Endothelial cell of hepatic sinusoid (primary cell): ENCODE measurements at regions not wholly inside any gene's neighbourhood (a gene's known extent, or its start where the extent isn't known, plus 50 kb on each side); places are given as distances from the start of the nearest gene placed in this dataset.

ENCODE experiments used
- in situ Hi-C: cut with HindIII; loops from 2 replicates; pipeline ENCODE4 v1.10.0; 2017; ENCODE audit warnings: low sequenced_read_pairs

GRCh38 chr12:63266988-63267387 is 116.0 kb upstream of the AVPR1A start:
- in situ Hi-C loops: no loop called here

- in situ Hi-C loops: loop anchor here (5.0 kb wide), 1 partner anchor 37 kb away; no protein-coding TSS in a partner anchor
Measured at GRCh38 chr12:63264629-63265028, 113.6 kb upstream of the AVPR1A start.

GRCh38 chr12:63250486-63250885 is 99.5 kb upstream of the AVPR1A start:
- in situ Hi-C loops: no loop called here

- in situ Hi-C loops: no loop called here
Measured at GRCh38 chr12:63238892-63239291, 87.9 kb upstream of the AVPR1A start.

GRCh38 chr12:63232896-63233295 is 81.9 kb upstream of the AVPR1A start:
- in situ Hi-C loops: no loop called here

- in situ Hi-C loops: loop anchor here (5.0 kb wide), 2 partner anchors 33 to 52 kb away; no protein-coding TSS in a partner anchor
Measured at GRCh38 chr12:63228853-63229252, 77.9 kb upstream of the AVPR1A start.

- in situ Hi-C loops: loop anchor here (5.0 kb wide), 2 partner anchors 35 to 50 kb away; no protein-coding TSS in a partner anchor
Measured at GRCh38 chr12:63226792-63227463, 75.9 kb upstream of the AVPR1A start.

- in situ Hi-C loops: no loop called here
Measured at GRCh38 chr12:63224396-63224795, 73.4 kb upstream of the AVPR1A start.

GRCh38 chr12:63223128-63223527 is 72.1 kb upstream of the AVPR1A start:
- in situ Hi-C loops: no loop called here

GRCh38 chr12:63222582-63222981 is 71.6 kb upstream of the AVPR1A start:
- in situ Hi-C loops: no loop called here

- in situ Hi-C loops: no loop called here
Measured at GRCh38 chr12:63220921-63221320, 69.9 kb upstream of the AVPR1A start.

GRCh38 chr12:63212316-63212715 is 61.3 kb upstream of the AVPR1A start:
- in situ Hi-C loops: loop anchor here (10.0 kb wide), 1 partner anchor 232 kb away; no protein-coding TSS in a partner anchor

GRCh38 chr12:63208956-63209355 is 58.0 kb upstream of the AVPR1A start:
- in situ Hi-C loops: no loop called here

GRCh38 chr12:63206909-63207308 is 55.9 kb upstream of the AVPR1A start:
- in situ Hi-C loops: no loop called here

GRCh38 chr12:63206494-63206893 is 55.5 kb upstream of the AVPR1A start:
- in situ Hi-C loops: no loop called here
